Stimulated activated CD8-positive, alpha-beta memory T cell treated with anti-CD3 and anti-CD28 coated beads, Interleukin-12 subunit alpha, Interleukin-12 subunit beta, amount 100 ng/mL, for 1 hour (primary cell): ENCODE measurements at regions not wholly inside any gene's neighbourhood (a gene's known extent, or its start where the extent isn't known, plus 50 kb on each side); places are given as distances from the start of the nearest gene placed in this dataset.
"Not testable (repeated sequence)": the region's sequence is repeated elsewhere in the genome, so short reads cannot be mapped to it uniquely, and the experiment has no call there.

ENCODE experiments used
- DNase-seq: peaks from one replicate; pipeline ENCODE4 v3.0.0-alpha.2; 2020; ENCODE audit warnings: low read depth

- not testable (repeated sequence) for DNase-seq
These were observed 407.6 kb downstream of the NTRK2 start for GRCh38 chr9:85077146-85077545.
